Left renal pelvis (tissue), 4 donors: ENCODE measurements at regions not wholly inside any gene's neighbourhood (a gene's known extent, or its start where the extent isn't known, plus 50 kb on each side); places are given as distances from the start of the nearest gene placed in this dataset.

Source experiments
- DNase-seq, 4 donors: peaks; one replicate each; pipeline ENCODE4 v3.0.0-alpha.2; 2013; ENCODE audit warnings: low read depth in 4 of 4, low spot score in 3 of 4

DNA sequence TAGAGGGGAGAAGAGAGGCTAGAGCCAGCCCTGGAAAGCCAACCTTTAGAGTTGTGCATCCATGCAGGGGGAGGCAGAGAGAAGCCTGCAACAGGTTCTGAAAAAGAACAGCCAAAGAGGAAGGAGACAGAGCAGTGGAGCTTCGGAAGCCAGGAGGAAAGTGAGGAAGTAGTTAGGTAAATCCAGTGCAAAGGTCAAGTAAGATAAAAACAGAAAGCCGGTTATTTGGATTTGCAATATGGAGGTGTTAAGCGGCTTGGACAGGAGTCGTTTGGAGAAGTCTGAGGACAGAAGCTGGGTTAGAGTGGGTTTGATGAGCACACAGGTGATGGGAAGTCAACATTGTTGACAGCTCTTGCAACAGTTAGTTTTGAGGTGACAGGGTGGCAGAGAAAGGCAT, 53.5 kb upstream of the FLT1 start:
- DNase-seq = no peak

DNA sequence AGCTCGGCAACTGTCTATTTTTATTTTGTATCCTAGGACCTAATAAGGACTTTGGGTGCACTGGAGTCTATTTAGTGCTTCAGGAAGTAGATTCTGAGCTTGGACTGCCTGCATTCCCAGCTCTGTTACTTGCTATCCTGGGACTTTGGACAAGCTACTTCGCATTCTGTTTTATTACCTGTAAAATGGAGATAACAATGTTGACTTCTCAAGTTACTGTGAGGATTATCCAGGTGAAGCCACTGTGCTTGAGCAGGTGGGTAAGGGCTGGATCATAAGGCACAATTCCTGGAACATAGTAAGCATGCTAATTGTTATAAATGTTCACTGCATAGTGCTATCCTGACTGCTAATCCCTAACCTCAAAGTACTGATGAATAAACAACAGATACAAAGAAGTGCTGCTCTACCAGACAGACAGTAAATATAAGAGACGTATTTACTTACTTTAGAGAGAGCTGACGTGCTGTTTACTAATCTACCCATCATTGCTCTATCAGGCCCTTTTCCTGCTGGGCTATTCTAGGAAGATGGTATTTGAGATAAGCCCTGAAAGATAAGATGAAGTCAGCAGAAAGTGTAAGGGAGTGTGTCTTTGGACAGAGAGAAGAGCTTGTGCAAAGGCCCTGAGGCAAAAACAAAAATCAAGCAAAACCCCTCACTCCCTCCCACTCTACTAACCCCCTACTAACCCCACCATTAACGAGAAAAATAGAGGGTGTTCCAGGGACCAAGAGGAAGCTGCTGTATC, 50.8 kb upstream of the FLT1 start:
- DNase-seq = no peak
